Activated CD8-positive, alpha-beta memory T cell treated with anti-CD3 and anti-CD28 coated beads for 48 hours (primary cell): ENCODE measurements at regions not wholly inside any gene's neighbourhood (a gene's known extent, or its start where the extent isn't known, plus 50 kb on each side); places are given as distances from the start of the nearest gene placed in this dataset.
"Not testable (repeated sequence)": the region's sequence is repeated elsewhere in the genome, so short reads cannot be mapped to it uniquely, and the experiment has no call there.

ENCODE experiments used
- DNase-seq, 3 experiments: peaks; one replicate each; pipeline ENCODE4 v3.0.0-alpha.2; 2020; ENCODE audit warnings: low read depth in 2 of 3, low spot score in 2 of 3

DNA sequence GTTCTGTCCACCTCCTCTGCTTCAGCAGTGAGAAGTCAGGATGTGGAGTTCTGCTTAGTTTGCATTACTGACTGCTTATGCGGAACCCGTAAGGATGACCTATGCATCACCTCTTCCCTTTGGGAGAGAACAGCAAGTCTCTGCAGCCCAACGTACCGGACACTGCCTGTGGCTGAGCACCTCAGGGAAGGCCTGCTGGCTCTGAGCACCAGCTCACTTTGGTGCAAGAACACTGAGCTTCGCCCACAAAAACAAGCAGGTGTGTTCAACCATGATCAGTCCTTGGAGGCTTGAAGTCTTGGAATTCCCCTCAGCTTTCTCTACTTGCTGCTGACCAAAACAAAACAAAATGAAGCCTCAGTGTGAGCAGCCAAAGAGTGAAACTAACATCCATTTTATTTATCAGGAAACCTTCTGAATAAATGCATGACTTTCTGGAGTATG is 52.7 kb upstream of the NCK2 start:
- no peak for DNase-seq

DNA sequence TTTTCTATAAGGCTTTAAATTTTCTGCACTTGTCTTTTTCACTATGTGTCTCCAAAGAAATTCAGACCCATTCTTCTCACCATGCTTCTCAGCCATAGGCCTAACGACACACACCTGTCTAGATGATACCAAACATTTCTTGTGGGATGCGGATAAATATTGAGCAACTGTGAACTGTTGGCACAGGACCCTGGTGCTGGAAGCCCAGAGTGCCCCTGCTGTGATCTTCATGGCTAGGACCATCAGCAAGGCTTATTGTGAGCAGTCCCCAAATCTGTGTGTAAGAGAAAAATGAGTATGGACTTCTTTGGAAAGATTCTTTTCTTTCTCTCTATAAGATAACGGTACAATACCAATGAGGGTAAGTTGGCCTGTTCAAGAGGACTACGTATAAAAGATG is 54.1 kb upstream of the NCK2 start:
- no peak for DNase-seq

GRCh38 chr2:105689484-105689883 is 55.2 kb upstream of the NCK2 start:
- no peak for DNase-seq

GRCh38 chr2:105688946-105689345 is 55.8 kb upstream of the NCK2 start:
- DNase-seq = no peak

DNA sequence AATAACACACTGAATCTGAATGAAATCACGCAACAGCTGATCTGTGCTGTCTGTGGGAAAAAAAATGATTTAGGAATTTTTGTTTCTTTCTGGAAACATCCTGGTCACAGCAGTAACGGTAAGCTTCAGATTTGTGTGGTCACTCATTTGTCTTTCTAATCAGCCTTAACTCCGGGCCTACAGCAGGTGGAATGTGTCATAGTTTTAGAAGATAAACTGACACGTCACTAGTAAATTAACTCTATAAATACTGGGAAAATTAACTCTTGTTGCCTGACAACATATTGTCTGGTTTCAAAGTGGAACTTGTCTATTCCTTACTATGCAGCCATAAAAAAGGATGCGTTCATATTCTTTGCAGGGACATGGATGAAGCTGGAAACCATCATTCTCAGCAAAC is 58.1 kb upstream of the NCK2 start:
- DNase-seq = no peak

DNA sequence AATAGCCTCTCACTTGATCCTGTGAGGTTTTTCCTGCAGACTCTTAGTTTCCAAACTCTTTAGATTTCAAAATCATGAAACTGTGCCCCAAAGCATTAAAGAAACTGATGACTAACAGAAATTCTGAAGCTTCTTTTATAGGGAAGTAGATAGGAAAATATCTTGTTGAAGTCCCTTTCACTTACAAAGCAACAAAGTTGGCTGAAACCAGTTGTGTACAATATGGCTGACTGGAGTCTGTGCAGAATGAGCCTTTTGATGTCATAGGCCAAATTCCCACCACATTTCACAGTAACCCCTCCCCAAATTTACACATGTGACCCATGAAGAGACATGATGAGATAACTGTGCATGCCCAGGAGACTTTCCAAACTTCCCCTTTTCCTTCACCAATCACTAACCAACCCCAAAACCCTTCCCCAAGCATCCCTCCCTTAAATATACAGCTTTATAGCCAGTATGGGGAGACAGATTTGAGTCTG is 61.7 kb upstream of the NCK2 start:
- no peak for DNase-seq

GRCh38 chr2:105682401-105682800 is 62.3 kb upstream of the NCK2 start:
- no peak for DNase-seq

- DNase-seq = no peak
Observed at GRCh38 chr2:105681927-105682326, 62.8 kb upstream of the NCK2 start.

DNA sequence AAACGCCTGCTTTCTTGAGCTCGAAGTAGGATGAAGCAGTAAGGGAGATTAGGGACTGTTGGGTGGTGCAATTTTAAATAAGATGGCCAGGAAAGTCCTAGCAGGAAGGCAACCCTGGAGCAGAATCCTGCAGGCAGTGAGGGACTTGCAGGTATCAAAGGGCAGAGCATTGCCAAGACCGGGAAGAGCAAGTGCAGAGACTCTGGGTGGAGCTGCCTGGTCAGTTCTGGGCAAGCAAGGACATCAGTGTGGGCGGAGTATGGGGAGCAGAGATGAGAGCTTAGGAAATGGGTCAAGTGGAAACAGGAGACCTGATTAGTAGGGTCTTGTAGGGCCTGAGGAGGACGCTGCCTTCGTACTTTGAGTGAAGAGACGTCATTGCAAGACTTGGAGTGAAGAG is 64.4 kb upstream of the NCK2 start:
- DNase-seq = no peak

DNA sequence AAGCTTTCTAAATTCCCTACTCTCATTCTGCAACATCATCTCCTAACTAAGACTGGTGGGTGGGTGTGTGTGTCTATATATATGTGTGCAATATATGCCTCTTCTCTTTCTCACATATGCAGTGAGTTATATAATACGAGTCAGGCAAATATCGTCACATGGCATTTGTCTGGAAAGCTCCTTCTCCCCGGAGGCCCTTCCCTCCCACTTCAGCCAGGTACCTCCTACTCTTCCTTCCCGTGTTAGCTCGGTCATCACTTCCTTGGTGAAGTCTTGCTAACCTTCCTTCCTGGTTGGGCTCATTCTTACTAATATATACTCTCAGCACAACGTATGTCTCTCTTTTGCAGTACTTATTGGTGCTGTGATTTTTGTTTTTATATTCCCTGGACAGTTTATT is 66.4 kb upstream of the NCK2 start:
- no peak for DNase-seq

GRCh38 chr2:105677901-105678300 is 66.8 kb upstream of the NCK2 start:
- no peak for DNase-seq

DNA sequence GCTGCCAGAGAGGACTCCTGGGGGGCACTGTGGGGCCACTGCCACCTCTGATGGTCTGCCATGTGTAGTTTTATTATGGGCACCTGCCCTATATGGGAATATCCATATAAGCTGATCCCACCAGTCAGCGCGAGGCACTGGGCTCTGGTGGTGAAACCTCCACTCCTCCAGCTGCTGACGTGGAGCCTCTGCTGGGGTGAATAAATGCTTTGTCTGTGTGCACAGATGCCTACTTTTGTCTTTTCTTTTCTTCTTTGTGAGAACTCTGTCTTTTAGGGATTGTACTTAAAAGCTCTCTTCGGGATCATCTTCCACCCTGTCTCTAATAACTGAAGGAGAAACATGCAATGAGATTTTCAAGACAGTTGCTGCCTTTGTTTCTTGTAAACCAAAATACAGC is 68.9 kb upstream of the NCK2 start:
- DNase-seq = no peak

DNA sequence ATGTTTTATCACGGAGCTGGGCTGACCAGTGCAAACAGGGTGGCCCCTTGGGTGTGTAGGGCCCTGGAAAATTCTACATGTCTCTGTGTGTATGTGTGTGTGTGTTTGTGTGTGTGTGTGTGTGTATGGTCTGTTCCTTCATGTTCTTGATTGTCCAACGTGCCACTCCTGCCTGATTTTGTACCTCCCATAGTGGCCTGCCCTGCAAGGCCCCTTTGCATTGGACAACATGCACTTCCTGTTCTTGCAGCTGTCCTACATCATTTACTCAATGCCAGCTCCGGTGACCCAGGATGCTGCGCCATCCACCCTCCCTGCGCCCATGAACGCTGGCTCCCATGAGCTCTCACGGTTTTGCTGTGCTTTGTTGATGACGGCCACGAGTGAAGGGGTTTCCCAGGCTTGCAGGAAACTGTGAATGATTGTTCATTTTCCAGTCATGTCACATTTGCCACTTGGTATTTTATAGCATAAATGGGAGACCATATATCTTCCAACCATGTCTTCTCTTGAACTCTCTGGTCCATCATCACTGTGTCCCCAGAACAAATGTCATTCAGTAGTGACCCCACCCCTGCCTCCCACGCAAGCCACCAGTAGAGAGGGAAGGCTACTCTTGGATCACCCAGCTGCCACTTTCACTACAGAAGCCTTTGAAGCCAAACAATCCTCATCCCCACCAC is 69.7 kb upstream of the NCK2 start:
- DNase-seq = peak in 2 of 3 experiments; percentile 18 to 31

GRCh38 chr2:105674401-105674800 is 70.3 kb upstream of the NCK2 start:
- DNase-seq = no peak

DNA sequence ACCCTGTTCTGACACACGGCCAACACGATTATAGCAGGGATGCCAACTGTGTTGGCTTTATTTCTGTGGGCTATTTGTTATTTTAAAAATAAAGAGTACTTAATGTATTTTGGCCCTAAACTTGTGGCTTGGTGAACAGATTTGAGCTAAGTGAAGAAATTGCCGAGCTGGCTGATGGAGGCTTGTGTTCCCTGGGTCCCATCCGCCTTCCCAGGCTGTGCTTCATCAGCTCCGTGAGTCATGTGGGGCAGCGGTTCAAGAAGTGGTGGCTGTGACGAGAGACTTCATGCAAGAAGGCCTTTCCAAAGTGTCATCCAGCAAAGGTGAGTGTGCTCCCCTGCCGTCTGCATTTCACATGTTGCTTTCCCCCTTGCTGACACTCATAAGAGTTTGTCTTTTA is 73.6 kb upstream of the NCK2 start:
- no peak for DNase-seq

DNA sequence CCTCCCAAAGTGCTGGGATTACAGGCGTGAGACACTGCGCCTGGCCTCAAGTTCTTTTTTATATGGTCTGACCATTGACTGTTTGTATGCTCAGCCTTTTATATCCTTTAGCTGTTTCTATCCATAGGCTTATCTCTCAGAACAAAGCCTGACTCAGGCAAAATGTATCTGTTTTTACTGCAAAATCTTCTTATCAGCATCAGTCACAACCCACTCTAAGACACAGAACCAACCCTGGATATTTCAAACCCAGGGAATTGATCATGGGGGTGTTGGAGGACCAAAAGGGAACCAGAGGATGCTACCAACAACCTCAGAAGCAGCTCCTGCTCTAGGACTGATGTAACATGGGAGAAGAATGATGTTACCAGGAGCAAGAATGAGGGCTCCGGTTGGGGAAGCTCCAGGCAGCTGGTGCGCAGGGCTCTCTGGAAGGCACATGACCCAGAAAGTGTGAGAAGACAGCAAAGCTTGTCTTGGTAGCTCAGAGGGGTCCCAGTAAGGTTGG is 75.3 kb upstream of the NCK2 start:
- no peak for DNase-seq

DNA sequence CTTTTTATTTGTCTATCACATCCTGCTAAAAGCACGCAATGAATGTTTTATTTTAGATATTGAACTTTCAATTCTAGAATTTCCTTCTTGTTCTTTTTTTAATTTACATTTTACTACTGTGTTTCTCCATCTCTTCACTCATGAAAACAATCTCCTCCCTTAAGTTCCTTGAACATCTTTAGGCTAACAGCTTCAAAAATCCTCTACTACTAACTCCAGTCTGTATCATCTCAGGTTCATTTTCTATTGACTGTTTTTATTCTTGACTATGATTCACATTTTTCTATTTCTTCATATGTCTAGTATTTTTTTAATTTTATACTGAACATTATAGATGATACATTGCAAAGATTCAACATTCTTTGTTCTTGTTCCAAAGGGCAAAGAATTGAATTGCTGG is 79.2 kb upstream of the NCK2 start:
- no peak for DNase-seq

DNA sequence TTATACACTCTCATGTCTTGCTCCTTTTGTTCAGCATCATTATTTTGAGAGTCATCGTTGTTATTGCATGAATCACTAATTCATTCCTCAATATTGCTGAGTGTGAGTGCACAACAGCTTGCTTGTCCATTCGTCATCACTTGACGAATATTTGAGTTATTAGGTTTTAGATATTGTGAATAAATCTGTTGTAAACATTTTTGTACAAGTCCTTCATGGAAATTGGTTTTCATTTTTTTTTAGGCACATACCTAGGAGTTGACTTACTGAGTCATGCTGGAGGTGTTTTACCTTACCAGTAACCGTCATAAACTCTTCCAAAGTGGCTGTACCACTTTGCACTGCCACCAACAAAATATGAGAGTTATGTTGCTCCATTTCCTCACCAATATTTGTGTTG is 84.2 kb upstream of the NCK2 start:
- DNase-seq = no peak

GRCh38 chr2:105655723-105656606 is 88.7 kb upstream of the NCK2 start:
- not testable (repeated sequence) for DNase-seq

DNA sequence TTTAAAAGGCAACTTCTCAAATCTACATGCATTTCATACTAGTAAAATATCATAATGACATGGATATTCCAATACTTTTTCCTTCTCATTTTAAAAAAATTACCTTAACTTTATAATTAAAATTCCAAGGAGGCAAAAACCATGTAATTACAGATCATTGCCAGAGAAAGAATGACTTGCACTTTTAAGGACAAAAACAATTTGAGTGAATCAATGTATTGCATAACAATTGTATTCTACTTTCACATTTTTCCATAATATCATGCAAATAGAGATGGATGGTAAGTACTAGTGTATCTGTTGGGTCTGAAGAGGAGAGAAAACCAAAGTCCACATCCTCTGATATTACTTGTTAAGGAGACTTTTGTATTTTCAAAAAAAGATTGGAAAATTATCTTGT is 89.5 kb upstream of the NCK2 start:
- no peak for DNase-seq

DNA sequence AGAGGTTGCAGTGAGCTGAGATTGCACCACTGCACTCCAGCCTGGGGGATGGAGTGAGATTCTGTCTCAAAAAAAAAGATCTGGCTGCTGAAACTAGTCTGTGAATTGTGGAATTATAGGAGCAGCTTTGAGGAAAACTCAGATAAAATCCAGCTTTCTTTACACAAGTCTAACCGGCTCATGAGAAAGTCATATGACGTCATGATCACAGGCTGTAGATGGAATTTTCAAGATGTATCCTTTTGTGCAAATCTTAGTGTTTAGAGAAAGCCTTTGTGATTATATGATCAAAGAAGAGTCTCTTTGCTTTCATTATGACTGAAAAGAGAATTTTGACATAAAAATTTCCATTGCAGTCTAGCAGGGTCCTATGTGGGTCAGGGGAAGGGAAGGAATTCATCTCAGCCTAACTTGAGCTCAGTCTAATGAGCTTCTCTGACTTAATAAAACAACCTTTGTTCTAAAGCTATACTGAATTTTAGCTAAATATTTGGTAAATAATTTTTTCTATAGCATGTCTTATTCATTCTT is 90.2 kb upstream of the NCK2 start:
- DNase-seq = no peak

GRCh38 chr2:105653302-105653701 is 91.4 kb upstream of the NCK2 start:
- DNase-seq = no peak
